ENCODE measurements at regions not wholly inside any gene's neighbourhood (a gene's known extent, or its start where the extent isn't known, plus 50 kb on each side); places are given as distances from the start of the nearest gene placed in this dataset.
"Not testable (repeated sequence)": the region's sequence is repeated elsewhere in the genome, so short reads cannot be mapped to it uniquely, and the experiment has no call there.

DNA sequence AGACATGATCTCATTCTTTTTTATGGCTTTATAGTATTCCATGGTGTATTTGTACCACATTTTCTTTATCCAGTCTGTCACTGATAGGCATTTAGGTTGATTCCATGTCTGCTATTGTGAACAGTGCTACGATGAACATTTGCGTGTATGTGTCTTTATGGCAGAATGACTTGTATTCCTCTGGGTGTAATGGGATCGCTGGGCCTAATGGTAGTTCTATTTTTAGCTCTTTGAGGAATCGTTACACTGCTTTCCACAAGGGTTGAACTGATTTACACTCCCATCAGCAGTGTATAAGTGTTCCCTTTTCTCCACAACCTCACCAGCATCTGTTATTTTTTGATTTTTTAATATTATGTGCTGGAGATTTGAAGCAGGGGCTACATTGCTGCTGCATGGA, 102.8 kb upstream of the PMEPA1 start:
- TF ChIP-seq, protein P1, sequence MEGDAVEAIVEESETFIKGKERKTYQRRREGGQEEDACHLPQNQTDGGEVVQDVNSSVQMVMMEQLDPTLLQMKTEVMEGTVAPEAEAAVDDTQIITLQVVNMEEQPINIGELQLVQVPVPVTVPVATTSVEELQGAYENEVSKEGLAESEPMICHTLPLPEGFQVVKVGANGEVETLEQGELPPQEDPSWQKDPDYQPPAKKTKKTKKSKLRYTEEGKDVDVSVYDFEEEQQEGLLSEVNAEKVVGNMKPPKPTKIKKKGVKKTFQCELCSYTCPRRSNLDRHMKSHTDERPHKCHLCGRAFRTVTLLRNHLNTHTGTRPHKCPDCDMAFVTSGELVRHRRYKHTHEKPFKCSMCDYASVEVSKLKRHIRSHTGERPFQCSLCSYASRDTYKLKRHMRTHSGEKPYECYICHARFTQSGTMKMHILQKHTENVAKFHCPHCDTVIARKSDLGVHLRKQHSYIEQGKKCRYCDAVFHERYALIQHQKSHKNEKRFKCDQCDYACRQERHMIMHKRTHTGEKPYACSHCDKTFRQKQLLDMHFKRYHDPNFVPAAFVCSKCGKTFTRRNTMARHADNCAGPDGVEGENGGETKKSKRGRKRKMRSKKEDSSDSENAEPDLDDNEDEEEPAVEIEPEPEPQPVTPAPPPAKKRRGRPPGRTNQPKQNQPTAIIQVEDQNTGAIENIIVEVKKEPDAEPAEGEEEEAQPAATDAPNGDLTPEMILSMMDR (IDR thresholded peaks at IDR 0.05; ENCODE audit: insufficient read depth, low read length, poor library complexity, severe bottlenecking): not testable (repeated sequence)
- TF ChIP-seq EZH2phosphoT487 (conservative IDR thresholded peaks at IDR 0.05; ENCODE audit: low read length): not testable (repeated sequence)
